ENCODE measurements at regions not wholly inside any gene's neighbourhood (a gene's known extent, or its start where the extent isn't known, plus 50 kb on each side); places are given as distances from the start of the nearest gene placed in this dataset.
"Not testable (repeated sequence)": the region's sequence is repeated elsewhere in the genome, so short reads cannot be mapped to it uniquely, and the experiment has no call there.

DNA sequence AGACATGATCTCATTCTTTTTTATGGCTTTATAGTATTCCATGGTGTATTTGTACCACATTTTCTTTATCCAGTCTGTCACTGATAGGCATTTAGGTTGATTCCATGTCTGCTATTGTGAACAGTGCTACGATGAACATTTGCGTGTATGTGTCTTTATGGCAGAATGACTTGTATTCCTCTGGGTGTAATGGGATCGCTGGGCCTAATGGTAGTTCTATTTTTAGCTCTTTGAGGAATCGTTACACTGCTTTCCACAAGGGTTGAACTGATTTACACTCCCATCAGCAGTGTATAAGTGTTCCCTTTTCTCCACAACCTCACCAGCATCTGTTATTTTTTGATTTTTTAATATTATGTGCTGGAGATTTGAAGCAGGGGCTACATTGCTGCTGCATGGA is 102.8 kb upstream of the PMEPA1 start:
- peaks cover 45% of the 10 kb centered on the region for H3K27me3 ChIP-seq (ENCODE audit: insufficient read depth, low read length)
- BruUV-seq (replicated peaks); intact Hi-C loops (cut with micrococcal nuclease); H4K20me1 ChIP-seq (ENCODE audit: insufficient read depth); H3K9me2 ChIP-seq (ENCODE audit: insufficient read depth); H3K9ac ChIP-seq (ENCODE audit: low read length); CTCF ChIA-PET; POLR2A ChIA-PET; H3K27ac ChIP-seq (ENCODE audit: low read depth, low read length); H3K4me1 ChIP-seq (ENCODE audit: control insufficient read depth in 1 of 2, insufficient read depth in 2 of 2, low read length in 2 of 2); H3K4me2 ChIP-seq (ENCODE audit: low read length); H3K9me3 ChIP-seq (ENCODE audit: control insufficient read depth in 1 of 2, insufficient read depth in 1 of 2, low read depth in 1 of 2, low read length in 2 of 2); ATAC-seq; H3K79me2 ChIP-seq (ENCODE audit: insufficient read depth, low read length); H3K4me3 ChIP-seq (replicated peaks in 1 of 2; ENCODE audit: low read depth in 1 of 2, low read length in 2 of 2); H2AFZ ChIP-seq (ENCODE audit: low read depth, low read length, poor library complexity, severe bottlenecking); DNase-seq (ENCODE audit: low read depth, low spot score); H3K36me3 ChIP-seq (ENCODE audit: control insufficient read depth in 1 of 2, insufficient read depth in 2 of 2, low read length in 2 of 2); RAD21 ChIA-PET (ENCODE audit: low non-redundant PET in 1 of 2, low total read pairs in 2 of 2, uncharacterized antibody in 2 of 2, unreplicated experiment in 2 of 2): not testable (repeated sequence)

DNA sequence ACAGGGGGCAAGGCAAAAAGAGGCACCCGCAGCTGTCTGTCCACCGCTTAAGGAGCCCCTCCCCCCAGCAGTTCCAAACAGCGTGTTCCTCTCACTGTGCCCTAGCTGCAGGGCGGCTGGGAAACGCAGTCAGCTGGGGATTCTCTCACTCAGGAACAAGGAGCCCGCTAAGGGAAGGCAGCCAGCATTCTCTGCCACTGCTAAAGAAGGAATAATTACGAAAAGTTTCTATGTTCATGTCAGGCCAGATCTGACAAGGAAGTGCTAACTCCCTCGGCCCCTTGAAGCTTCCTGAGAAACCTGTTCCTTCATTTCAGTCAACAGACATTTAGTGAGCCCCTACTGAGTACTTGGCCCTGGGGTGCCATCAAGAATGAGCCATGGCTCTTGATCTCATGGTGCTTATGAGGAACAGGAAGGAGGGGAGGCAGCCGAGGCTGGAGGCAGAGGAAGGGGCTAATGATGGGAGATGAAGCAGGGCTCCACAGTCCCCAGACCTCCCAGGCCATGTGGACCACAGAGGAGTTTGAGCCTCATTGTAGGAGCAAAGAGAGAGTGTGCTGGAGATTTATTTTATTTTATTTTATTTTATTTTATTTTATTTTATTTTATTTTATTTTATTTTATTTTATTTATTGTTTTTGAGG is 101.7 kb upstream of the PMEPA1 start:
- ChIA-PET POLR2A (no interaction called here), CTCF (no interaction called here), RAD21 (ENCODE audit: low non-redundant PET in 1 of 2, low total read pairs in 2 of 2, uncharacterized antibody in 2 of 2, unreplicated experiment in 2 of 2) (no interaction called here)
- H3K9ac ChIP-seq (ENCODE audit: low read length): no peak overlapping the region
- H3K27me3 ChIP-seq (ENCODE audit: insufficient read depth, low read length): peaks cover 35% of the 10 kb centered on the region
- no peak overlapping the region for H3K27ac ChIP-seq (ENCODE audit: low read depth, low read length)
- H3K4me2 ChIP-seq (ENCODE audit: low read length): no peak overlapping the region
- H3K4me3 ChIP-seq (replicated peaks in 1 of 2; ENCODE audit: low read depth in 1 of 2, low read length in 2 of 2): no peak overlapping the region
- TF ChIP-seq SP1 (IDR thresholded peaks at IDR 0.05; ENCODE audit: low read depth) (no peak), EZH2phosphoT487 (IDR thresholded peaks at IDR 0.05; ENCODE audit: borderline replicate concordance) (no peak), SRF (IDR thresholded peaks at IDR 0.05; ENCODE audit: low read depth) (no peak), CTCF (IDR thresholded peaks at IDR 0.05 in 2 of 3, conservative IDR thresholded peaks at IDR 0.05 in 1 of 3; ENCODE audit: borderline replicate concordance in 1 of 3, insufficient read depth in 1 of 3, low read depth in 2 of 3, low read length in 2 of 3) (no peak), FOSL1 (IDR thresholded peaks at IDR 0.05; ENCODE audit: low read depth) (no peak), CEBPB (IDR thresholded peaks at IDR 0.05; ENCODE audit: low read depth) (no peak), EZH2 (IDR thresholded peaks at IDR 0.05) (no peak), POLR2A (IDR thresholded peaks at IDR 0.05; ENCODE audit: borderline replicate concordance, extremely low read depth, insufficient read depth, insufficient read length) (no peak), ZNF274 (IDR thresholded peaks at IDR 0.05; ENCODE audit: low read depth, low read length) (no peak), ELF1 (IDR thresholded peaks at IDR 0.05; ENCODE audit: borderline replicate concordance, low read depth) (no peak), REST (IDR thresholded peaks at IDR 0.05; ENCODE audit: low read depth) (no peak), TCF7L2 (IDR thresholded peaks at IDR 0.05; ENCODE audit: borderline replicate concordance, extremely low read depth, insufficient read depth, insufficient read length) (no peak), CBX3 (IDR thresholded peaks at IDR 0.05; ENCODE audit: low read depth) (no peak), RAD21 (IDR thresholded peaks at IDR 0.05; ENCODE audit: low read depth) (no peak), ZFX (IDR thresholded peaks at IDR 0.05) (no peak), ATF3 (IDR thresholded peaks at IDR 0.05) (no peak)
- H3K9me3 ChIP-seq (ENCODE audit: control insufficient read depth in 1 of 2, insufficient read depth in 1 of 2, low read depth in 1 of 2, low read length in 2 of 2): no peaks in the 10 kb centered on the region
- H4K20me1 ChIP-seq (ENCODE audit: insufficient read depth): no peaks in the 10 kb centered on the region
- no peak for ATAC-seq
- BruUV-seq (replicated peaks): no TSS peak
- no peaks in the 10 kb centered on the region for H3K79me2 ChIP-seq (ENCODE audit: insufficient read depth, low read length)
- DNase-seq (ENCODE audit: low read depth, low spot score): no peak
- H3K4me1 ChIP-seq (ENCODE audit: control insufficient read depth in 1 of 2, insufficient read depth in 2 of 2, low read length in 2 of 2): no peaks in the 10 kb centered on the region
- intact Hi-C loops (cut with micrococcal nuclease): no loop called here
- H3K9me2 ChIP-seq (ENCODE audit: insufficient read depth): no peaks in the 10 kb centered on the region
- no peaks in the 10 kb centered on the region for H3K36me3 ChIP-seq (ENCODE audit: control insufficient read depth in 1 of 2, insufficient read depth in 2 of 2, low read length in 2 of 2)
- no peak overlapping the region for H2AFZ ChIP-seq (ENCODE audit: low read depth, low read length, poor library complexity, severe bottlenecking)

All from HCT116 (cell line).